Hepatocyte (in vitro differentiated cells): ENCODE measurements at regions not wholly inside any gene's neighbourhood (a gene's known extent, or its start where the extent isn't known, plus 50 kb on each side); places are given as distances from the start of the nearest gene placed in this dataset.

Experiments
- EZH2 ChIP-seq: fragments of 200-600 bp; sonication (generic); IDR thresholded peaks from 2 replicates; pipeline ENCODE4 v1.6.1; 2016; ENCODE audit warnings: antibody characterized with exemption, mild to moderate bottlenecking, borderline replicate concordance
- EZH2phosphoT487 ChIP-seq: fragments of 200-600 bp; sonication (generic); IDR thresholded peaks from one replicate; pipeline ENCODE4 v1.6.1; 2018; ENCODE audit warnings: antibody characterized with exemption, mild to moderate bottlenecking, low read depth, moderate library complexity; ENCODE audit not compliant: unreplicated experiment, severe bottlenecking
- TF ChIP-seq, protein P1 (sequence below): fragments of 200-600 bp; sonication (generic); IDR thresholded peaks from 2 replicates; pipeline ENCODE4 v1.5.1; 2016; ENCODE audit warnings: antibody characterized with exemption, mild to moderate bottlenecking; ENCODE audit not compliant: poor library complexity

DNA sequence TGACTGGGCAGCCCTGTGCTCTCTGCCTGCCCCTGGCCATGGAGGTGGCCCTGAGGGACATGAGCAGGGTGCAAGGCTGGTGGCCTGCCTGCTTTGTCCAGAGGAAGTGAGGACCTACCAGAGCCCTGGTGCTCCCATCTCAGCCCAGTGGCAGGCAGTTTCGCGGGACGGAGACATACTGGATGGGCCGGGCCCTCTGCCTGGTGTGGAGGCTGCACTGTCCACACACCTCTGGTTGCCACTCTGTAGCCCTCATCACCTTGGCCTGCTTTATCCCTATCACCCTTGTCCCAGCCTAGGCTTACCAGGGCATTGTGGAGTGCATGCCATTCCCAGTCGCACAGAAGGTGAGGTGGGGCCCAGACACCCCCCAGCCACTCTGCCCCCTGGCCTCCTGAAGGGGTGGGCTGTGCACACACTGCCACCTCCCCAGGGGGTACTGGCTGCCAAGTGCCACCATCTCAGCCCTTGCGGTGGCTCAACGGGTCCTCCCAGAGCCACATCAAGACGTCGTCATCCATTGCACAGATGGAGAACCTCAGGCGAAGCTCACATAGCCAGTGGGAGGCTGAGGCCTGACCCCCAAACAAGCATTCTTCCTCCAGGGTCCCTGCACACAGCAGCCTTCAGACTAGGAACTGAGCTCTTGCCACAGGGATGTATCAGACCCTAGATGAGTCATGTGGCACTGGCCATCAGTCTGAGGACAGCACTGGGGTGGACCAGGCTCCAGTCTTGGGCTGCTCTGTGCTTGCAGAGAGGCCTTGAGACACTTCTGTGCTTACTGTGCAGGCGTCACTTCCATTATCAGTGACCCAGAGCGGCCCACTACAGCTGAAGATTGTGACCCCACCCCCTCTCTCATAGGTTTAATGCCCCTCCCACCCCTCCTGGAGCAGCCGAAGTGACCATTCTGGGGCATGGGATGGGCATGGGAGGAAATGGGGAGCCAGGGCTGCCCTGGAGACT lies 176.1 kb downstream of the IGLL1 start:
- TF ChIP-seq, protein P1, sequence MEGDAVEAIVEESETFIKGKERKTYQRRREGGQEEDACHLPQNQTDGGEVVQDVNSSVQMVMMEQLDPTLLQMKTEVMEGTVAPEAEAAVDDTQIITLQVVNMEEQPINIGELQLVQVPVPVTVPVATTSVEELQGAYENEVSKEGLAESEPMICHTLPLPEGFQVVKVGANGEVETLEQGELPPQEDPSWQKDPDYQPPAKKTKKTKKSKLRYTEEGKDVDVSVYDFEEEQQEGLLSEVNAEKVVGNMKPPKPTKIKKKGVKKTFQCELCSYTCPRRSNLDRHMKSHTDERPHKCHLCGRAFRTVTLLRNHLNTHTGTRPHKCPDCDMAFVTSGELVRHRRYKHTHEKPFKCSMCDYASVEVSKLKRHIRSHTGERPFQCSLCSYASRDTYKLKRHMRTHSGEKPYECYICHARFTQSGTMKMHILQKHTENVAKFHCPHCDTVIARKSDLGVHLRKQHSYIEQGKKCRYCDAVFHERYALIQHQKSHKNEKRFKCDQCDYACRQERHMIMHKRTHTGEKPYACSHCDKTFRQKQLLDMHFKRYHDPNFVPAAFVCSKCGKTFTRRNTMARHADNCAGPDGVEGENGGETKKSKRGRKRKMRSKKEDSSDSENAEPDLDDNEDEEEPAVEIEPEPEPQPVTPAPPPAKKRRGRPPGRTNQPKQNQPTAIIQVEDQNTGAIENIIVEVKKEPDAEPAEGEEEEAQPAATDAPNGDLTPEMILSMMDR, result no peak
- TF ChIP-seq EZH2phosphoT487 (no peak), EZH2 (no peak)
